Subcutaneous abdominal adipose tissue (tissue), 5 donors: ENCODE measurements at regions not wholly inside any gene's neighbourhood (a gene's known extent, or its start where the extent isn't known, plus 50 kb on each side); places are given as distances from the start of the nearest gene placed in this dataset.

Experiments
- H3K27ac ChIP-seq: one replicate; pipeline ENCODE4 v1.7.0; 2013; ENCODE audit warnings: low read depth, mild to moderate bottlenecking, inconsistent platforms, low read length, moderate library complexity
- H3K27me3 ChIP-seq, 5 donors: one replicate each; pipeline ENCODE4 v1.7.0; 2013; ENCODE audit warnings: low read length in 5 of 5, inconsistent platforms in 1 of 5; ENCODE audit not compliant: control insufficient read depth in 5 of 5, insufficient read depth in 4 of 5
- H3K36me3 ChIP-seq, 5 donors: one replicate each; pipeline ENCODE4 v1.7.0; 2013; ENCODE audit warnings: low read length in 5 of 5; ENCODE audit not compliant: control insufficient read depth in 5 of 5, insufficient read depth in 5 of 5
- H3K4me1 ChIP-seq, 5 donors: one replicate each; pipeline ENCODE4 v1.7.0; 2013; ENCODE audit warnings: low read length in 5 of 5, mild to moderate bottlenecking in 3 of 5, moderate library complexity in 1 of 5; ENCODE audit not compliant: control insufficient read depth in 5 of 5, insufficient read depth in 5 of 5
- H3K4me3 ChIP-seq, 5 donors: one replicate each; pipeline ENCODE4 v1.7.0; 2013; ENCODE audit warnings: low read length in 5 of 5, low read depth in 1 of 5
- H3K9ac ChIP-seq, 5 donors: one replicate each; pipeline ENCODE4 v1.7.0; 2013; ENCODE audit warnings: low read length in 5 of 5, mild to moderate bottlenecking in 4 of 5, moderate library complexity in 3 of 5
- H3K9me3 ChIP-seq, 5 donors: one replicate each; pipeline ENCODE4 v1.7.0; 2013; ENCODE audit warnings: low read length in 5 of 5; ENCODE audit not compliant: control insufficient read depth in 5 of 5
- donor health status: healthy.
- donor health status: healthy.
- donor health status: healthy.
- donor health status: healthy.
- donor health status: healthy.

DNA sequence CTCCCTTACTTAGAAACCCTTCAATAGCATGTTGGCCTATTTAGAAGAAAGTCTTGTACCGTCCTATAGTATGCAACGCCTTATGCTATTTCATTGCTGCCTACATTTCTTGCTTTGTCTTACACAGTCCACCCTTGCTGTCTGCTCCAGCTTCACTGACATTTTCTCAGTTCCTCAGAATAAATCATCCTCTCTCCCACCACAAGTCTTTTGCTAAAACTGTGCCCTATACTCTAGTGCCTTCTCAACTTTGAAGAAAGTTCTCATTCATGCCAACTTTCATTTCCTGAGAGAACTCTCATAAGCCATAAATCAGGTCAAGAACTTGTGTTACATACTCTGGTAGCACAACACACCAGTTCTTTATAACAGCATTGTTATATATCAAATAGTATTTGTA, 54.3 kb upstream of the COL3A1 start:
- H3K4me3 ChIP-seq: peak overlapping the region in 1 of 5 donors; percentile 32
- H3K27ac ChIP-seq: peak overlapping the region; percentile 76
- H3K9ac ChIP-seq: no peak overlapping the region
- no peaks in the 10 kb centered on the region for H3K27me3 ChIP-seq
- H3K4me1 ChIP-seq: peaks cover 0 to 19% (median 4%) of the 10 kb centered on the region in 5 donors
- peaks cover 0 to 1% (median 0%) of the 10 kb centered on the region in 5 donors for H3K9me3 ChIP-seq
- no peaks in the 10 kb centered on the region for H3K36me3 ChIP-seq

DNA sequence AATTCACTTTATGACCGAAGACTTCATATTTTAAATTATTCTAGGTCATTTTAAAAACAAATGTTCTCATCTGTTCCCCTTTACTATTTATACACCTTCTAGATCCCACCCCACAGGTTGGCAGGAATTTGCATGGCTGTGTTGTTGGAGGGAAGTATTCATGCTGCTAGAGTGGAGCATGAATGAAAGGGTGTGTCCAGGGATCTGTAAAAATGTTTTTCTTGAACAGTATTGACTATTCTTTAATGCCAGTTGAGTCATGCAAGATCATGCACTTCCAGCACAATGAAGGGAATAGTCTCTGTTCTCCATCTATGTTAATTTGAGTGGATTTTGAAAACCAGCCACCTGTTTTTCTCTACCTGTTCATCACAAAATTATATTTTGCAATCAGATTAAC, 52.0 kb upstream of the COL3A1 start:
- Histone ChIP-seq H3K36me3 (no peaks in the 10 kb centered on the region), H3K27ac (no peak overlapping the region), H3K27me3 (no peaks in the 10 kb centered on the region), H3K4me3 (no peak overlapping the region), H3K9me3 (peaks cover 0 to 8% (median 0%) of the 10 kb centered on the region in 5 donors), H3K9ac (no peak overlapping the region), H3K4me1 (peaks cover 0 to 15% (median 4%) of the 10 kb centered on the region in 5 donors)
